GM21576 (cell line): ENCODE measurements at regions not wholly inside any gene's neighbourhood (a gene's known extent, or its start where the extent isn't known, plus 50 kb on each side); places are given as distances from the start of the nearest gene placed in this dataset.

Source experiments
- ATAC-seq: cut with Tn5 transposase; IDR thresholded peaks from one replicate; pipeline ENCODE4 v1.9.1; 2021; ENCODE audit warnings: mild to moderate bottlenecking, moderate library complexity; ENCODE audit not compliant: unreplicated experiment

DNA sequence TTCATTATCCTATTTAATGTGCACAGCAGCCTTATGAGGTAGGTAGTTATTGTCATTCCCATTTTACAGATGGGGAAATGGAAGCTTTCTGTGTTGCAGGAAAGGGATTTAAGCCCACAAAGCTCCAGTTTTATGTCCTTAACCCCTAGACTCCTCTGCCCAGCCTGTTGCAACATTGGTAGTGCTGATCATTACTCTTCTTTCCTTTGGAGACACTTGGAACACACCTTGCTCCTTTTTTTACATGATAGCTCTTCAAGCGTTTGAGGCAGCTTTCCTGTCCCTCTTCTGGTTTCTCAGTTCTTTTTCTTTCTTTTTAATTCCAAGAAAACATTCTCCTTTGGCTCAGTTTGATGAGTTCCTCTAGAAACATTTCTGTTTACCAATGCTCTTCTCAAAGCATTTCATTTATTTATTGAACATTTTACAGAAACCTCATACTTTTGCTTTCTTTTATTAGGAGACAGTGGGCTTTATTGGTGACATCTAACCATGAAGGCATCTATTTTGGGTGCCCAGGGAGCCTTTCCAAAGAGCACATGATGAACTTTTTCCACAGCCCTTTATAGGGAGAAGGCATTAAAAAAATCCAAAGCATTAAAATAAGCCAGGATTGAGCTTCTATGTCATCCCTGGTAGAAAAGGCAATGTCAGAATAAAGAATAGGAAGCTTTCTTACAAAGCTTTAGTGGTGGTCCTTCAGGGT, 218.0 kb downstream of the TMEM38B start:
- ATAC-seq = no peak

DNA sequence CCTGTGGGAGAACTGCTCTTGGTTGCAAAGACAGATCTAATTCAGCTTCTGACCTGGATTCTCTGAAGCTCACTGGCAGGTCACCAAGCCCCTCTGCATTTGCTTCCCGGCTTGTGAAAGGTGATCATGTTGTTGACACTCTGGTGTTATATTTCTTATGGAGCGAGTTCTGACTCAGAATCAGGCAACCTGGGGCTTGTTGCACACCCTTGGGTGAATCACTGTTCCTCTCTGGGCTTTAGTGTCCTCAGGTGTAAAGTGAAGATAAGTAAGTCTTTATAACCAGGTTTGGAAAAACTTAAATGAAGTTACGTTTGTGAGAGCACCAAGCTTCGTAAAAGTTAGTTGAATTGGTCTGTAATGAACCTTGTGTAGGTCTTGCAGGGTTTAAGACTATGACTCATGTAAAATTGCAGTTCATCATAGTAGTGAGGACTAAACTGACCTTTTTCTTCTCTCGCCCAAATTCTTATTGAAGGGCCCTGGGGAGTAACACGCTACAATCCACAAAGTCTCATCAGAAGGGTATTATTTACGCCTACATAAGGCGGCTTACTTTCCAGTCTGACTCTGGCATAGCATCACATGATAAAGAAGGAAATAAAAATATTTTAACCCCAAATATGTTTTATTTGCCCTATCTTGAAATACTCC, 218.6 kb downstream of the TMEM38B start:
- ATAC-seq = no peak

DNA sequence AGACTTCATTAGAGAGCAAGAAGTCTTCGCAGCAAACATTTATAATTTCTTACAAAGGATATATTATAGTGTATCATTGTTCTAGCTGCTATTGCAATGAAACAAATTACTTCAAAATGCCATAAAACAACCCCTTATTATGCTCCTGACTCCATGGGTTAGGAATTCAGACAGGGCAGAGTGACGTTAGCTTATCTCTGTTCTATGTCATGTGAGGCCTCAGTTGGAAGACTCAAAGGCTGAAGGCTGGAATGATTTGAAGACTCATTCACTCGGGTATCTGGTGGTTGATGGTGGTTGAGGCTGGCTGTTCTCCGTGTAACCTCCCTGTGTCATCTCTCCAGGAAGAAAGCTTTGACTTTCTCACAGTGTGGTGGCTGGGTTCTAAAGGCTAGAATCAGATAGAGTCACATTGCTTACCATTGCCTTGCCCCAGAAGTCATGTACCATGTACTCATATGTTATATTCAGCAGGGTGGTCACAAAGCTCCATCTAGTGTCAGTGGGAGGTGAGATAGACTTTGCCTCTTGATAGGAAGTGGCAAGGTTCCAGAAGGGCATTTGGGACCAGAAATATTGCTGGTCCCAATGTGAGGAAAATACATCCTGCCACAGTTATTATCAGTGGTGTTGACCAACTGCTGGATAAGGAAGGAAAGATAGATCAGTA, 226.9 kb downstream of the TMEM38B start:
- ATAC-seq = no peak

DNA sequence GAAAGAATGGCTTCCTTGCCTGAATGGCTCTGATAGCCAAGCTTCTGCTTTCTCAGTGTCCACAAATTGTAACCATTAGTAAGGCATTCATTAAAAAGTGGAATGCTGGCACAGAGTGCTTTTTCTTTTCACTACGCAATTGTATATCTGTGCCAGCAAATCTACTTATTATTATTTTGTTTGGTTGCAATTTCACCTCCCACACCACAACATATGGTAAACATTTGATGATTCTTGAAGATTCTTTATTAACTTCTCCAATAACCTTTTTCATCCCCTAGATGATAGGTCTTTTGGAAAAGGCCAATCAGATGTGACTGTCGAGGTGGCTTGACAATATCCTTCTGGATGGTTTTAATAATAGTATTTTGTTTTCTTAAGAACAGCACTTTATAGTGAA, 234.1 kb downstream of the TMEM38B start:
- ATAC-seq = no peak

DNA sequence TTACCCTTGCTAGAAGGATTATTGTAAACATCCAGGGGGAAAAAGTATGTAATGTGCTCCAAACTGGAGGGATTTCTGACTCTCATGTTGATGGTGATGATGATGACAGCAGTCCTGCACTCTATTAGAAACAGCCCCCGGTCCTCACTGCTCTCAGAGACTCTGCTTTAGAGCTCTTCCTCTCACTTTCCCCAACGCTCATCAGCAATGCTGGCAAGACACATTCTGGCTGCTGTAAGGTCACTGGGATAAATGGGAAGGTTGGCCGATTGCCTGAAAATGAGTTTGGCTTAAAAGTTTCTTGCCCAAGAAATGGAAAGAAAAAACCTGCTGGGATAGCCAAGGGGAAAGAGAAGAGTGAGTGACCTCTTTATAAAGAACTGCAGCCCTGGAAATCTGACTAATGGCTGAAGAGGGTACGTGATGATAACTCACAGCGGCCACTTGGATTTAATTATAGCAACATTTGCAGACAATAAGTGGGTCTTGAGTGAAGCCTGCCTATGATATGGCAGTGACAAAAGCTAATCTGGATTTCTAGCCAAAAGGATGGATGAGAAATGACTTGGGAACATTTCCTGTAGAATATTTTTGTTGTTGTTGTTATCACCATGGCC, 235.8 kb downstream of the TMEM38B start:
- ATAC-seq = no peak

DNA sequence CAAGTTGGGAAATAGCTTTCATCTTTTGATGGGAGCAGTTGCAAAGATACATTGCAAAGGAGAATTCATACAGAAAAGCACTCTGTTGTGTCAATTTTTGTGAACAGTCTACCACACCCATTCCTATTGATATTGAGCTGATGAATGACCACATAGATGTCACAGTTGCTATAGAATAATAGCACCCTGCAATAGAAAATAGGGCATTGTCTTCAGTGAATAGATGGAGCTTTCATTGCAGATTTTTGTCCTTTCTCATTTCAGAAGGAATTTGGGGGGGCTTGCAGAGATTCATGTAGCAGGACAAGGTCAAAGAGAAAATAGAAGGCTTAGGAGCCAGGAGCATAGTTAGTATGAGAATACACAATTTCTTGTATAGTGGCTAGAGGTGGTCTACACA, 237.9 kb downstream of the TMEM38B start:
- ATAC-seq = no peak

DNA sequence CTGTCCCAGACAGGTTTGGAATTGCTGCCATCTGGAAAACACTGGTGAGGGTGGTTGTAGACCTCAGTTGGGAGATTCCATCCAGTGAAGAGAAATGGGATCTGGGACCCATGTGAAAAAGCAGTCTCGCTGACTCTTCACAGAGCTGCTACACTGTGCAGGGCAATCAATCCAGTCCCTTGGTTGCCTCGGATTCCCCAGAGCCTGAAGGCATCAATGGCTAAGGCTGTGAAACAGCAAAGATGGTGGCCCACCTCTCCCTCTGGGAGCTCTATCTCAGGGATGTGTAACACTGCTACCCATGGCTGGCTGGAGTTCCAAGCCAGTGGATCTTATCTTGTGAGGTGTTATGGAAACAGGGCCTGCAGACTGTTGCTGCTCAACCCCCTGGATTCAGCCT, 256.1 kb downstream of the TMEM38B start:
- no peak for ATAC-seq

DNA sequence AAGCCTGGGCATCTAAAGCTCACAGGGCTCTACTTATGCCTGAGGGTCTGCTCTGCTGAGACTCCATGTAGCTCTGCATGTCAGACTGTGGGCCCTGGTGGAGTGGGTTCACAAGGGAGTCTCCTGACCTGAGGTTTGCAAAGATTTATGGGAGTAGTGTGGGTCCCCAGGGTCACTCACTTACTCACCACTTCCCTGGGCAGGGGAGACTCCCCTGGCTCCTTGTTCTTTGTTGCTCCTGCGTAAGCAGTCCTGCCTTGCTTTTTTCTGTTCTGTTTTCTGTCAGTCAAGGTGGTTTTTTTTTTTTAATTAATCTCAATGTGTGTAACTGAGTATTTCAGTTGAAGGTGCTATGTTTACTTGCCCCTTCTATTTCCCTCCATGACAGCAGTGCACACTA, 256.6 kb downstream of the TMEM38B start:
- ATAC-seq = no peak

DNA sequence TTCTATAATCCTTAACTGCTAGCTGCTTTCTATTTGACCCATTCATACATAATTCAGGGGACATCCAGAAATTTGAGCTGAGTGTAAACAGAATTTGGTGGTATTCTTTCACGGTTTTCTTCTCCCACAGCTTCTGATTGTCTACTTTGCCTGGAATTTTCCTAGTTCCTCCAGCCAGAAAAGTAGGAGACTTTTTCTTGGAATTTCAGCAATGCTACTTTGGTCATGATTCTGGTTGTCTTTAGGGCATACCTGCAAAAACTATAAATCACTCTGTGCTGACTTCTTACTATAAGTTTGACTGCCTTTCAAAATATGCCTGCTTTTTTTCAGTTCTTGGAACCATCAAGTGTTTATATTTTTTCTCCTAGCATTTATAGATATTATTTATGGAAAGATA, 260.2 kb downstream of the TMEM38B start:
- ATAC-seq = no peak

DNA sequence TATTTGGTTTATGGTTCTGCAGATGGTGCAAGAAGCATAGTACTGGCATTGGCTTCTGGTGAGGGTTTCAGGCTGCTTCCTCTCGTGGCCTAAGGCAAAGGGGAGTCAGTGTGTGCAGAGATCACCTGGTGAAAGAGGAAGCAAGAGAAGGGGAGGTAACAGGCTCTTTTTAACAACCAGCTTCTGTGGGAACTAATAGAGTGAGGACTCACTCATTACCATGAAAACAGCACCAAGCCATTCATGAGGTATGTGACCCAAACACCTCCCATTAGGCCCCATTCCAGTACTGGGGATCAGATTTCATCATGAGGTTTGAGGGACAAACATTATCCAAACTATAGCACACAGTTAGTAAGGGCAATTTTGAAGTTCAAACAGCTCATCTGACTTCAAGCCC, 263.5 kb downstream of the TMEM38B start:
- peak; percentile 62 for ATAC-seq

DNA sequence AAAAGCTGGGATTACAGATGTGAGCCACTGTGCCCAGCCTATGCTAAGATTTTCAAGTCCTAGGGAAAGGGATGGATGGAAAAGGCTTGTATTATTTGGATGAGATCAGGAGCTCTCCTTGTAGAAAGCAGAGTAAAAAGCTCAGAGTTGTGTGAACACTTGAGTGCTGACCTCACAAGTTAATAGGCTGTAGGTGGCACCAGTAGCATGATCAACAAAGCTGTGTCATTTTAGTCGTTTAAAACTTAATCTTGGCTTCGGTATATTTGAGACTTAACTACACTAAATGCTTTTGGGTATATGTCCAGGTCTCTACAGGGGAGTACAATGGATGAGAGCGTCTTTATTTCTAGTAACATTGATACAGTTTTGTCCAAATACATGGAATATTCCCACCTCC, 264.2 kb downstream of the TMEM38B start:
- ATAC-seq = no peak

DNA sequence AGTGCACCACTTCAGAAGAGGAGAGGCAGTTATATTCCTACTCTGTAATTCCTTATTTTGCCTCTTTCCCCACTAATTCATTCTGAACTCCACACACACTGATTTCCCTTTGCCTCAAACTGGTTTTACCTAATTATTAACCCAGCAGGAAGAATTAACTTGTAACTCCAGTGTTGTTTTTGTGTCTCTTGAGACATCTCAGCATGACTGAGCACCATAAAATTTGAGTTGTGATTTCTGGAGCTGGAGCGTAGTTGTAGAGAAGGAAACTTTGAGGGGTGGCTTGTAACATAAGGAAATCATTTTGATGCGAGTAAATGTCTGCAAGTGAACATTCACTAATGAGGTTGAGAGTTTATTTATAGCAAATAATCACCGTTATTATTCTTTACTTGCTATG, 265.2 kb downstream of the TMEM38B start:
- ATAC-seq = no peak

DNA sequence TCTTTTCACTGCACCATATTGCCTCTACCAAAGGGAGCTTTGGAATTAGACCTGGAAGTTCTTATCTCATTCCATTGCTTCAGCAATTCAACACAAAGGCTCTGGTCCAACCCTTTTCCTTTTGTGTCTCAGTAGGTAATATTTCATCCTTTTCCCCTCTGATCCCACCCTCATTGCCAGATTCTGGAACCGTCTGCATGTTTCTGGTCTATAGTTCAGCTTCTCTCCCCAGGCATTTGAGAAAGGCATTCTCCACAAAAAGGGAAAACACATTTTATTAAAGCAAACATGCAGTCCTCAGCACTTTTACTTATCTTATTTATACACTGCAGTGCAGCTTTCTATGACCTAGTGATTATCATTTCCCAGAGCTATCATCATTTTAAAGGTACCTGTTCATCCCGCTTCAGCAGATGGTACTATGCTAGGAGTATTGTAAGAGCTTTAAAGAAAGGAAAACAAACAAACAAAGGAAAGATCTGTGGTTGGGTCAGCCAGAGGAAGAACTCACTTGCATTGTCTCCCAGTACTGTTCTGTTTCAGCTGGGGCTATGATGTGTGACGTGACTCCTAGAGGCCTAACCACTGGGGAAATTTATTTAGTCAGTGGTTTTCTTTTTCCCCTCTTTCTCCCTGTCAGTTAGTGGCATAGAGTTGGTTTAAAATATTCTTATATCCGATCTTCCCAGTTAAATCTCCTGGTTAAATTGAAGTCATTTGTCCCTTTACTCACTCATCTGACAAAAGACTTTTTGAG, 269.2 kb downstream of the TMEM38B start:
- no peak for ATAC-seq

DNA sequence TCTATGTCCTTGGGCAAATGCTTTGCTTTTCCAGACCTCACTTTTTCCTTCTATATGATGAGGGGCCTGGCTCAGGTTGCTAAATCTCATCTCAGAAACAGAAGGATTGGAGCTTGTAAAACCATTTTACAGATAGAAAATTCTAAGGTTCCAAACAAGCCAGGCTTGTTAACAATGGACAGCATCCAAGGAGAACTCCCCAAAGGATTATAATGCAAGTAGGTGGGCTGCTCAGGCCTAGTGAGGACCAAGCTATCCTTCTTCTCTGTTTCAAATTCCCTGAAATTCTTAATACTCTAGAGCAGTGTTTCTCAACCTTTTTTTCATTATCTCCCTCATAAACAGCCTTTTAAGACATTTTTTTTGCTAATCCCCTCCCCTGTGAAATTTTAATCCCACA, 269.8 kb downstream of the TMEM38B start:
- ATAC-seq = no peak

DNA sequence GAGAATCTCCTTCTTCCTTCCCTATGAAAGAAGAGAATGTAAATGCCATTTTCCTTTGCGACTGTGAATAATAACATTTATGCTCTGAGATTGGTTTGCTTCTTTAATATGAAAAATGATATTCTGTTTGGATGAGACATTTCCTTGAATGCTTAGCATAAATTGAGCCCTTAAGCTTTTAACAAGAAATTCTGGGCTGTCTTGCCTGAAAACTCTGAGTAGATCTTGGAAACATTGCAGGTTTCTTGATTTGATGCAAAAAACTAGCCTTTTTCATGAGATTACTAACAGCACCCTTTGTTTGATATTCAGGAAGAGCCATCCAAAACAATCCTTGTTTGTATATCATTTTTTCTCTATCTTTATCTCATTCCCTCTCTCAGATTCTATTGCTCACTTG, 272.5 kb downstream of the TMEM38B start:
- ATAC-seq = no peak

DNA sequence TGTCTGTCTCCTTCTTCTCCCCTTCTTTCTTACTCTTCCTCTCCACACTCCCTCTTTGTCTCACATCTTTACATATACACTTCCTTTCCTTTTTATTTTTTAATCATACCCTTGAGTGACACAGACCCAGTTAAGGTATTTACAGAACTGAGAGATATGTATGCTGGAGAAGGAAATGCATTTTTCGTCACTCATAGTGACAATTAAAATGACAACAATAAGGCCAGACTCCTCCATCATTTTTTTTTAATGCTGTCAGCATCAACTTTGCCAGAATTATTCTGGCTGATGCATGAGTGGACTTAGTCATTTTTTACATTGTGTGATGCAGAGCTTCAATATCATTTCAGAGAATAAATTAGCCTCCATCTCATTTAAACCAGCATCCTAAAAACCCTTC, 272.9 kb downstream of the TMEM38B start:
- no peak for ATAC-seq

DNA sequence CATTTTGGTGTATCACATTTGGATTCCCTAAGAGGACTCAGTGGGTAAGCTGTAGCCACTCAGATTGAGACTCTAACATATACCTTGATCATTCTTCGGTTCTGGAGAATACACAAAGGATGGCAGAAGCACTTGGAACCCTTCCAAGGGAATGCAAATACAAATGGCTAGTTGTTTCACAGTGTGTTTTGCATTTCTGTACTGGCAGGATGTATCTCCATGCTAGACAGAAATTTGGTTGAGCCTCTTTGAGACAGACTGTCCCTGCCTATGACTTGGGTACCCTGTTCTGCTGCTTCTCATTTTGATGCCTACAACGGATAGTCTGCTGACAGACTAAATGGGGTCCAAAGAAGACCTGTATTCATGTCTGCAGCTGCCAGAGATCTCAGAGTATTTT, 273.5 kb downstream of the TMEM38B start:
- no peak for ATAC-seq

DNA sequence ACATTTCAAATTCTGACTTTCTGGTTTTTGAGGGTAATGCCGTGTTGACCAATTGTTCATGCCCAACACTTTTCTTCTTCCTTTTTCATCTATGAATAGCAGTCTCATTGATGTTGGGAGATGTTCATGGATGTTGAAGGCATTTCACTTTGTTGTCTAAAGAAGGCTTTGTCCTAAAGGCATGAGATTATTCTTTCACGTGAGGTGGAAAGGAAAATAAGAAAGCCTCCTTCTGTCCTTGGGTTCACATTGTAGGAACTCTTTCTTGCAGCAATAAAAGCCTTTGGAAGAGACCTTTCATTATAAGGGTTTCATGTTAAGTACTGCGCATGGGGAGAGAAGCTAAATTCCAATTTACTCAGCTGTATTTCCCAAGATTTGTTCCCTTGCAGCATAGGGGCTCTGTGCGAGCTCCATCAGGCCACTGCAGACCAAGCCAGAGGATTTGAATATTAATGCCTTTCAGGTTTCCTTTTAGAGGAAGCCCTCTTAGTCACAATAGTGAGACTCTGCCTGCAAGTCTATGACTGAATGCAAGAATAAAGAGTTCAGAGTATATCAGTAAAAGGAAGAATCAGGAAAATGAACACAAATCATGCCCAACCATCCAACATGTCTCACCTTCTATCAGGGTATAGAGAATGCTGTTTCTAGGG, 274.6 kb downstream of the TMEM38B start:
- ATAC-seq = no peak

DNA sequence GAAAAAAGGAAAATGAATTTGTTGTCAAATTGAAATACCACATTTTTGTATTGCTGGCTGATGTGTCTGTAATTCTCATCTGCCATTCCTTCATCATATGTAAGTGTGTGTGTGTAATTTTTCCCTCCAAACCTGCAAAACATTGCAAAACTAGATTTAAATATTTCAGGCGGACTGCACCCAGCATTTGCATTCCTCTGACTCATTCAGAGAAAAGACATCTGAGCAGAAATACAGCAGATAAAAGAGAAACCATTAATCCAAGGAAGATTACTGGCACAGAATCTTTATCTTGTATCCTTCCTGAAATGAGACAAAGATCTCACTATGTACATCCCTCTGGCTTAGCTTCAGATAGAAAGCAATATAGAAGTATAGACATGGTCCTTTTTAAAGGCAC, 275.3 kb downstream of the TMEM38B start:
- no peak for ATAC-seq

DNA sequence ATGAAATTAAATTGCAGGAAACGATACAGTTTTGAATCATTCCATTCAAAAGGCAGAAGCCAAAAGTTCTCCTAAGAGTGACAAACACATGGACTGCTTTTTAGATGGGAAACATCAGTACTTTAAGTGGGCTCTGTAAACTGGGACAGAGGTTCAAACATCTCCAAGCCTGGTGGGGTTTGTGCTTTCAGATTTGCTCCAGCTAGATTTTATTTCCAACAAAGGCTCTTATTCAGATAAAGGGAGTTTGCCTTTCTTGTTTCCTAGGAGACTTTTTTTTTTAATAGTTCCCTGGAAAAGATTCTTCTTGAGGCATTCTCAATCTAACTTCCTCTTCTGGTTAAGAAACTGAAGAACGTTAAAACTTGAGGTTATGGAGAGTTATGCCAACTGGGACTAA, 277.6 kb downstream of the TMEM38B start:
- no peak for ATAC-seq
